GM19324 (cell line): ENCODE measurements at regions not wholly inside any gene's neighbourhood (a gene's known extent, or its start where the extent isn't known, plus 50 kb on each side); places are given as distances from the start of the nearest gene placed in this dataset.

Experiments used
- ATAC-seq: cut with Tn5 transposase; IDR thresholded peaks from one replicate; pipeline ENCODE4 v1.9.1; 2021; ENCODE audit warnings: mild to moderate bottlenecking, moderate library complexity; ENCODE audit not compliant: unreplicated experiment, low FRiP score

GRCh38 chr18:39918847-39919246 is 2036.2 kb upstream of the PIK3C3 start:
- ATAC-seq = no peak

- no peak for ATAC-seq
These were observed 2041.2 kb upstream of the PIK3C3 start for GRCh38 chr18:39913672-39914366.

- ATAC-seq = no peak
These were observed 2043.3 kb upstream of the PIK3C3 start for GRCh38 chr18:39911716-39912115.

GRCh38 chr18:39909706-39910105 is 2045.3 kb upstream of the PIK3C3 start:
- no peak for ATAC-seq

GRCh38 chr18:39886136-39886535 is 2068.9 kb upstream of the PIK3C3 start:
- no peak for ATAC-seq

- ATAC-seq = no peak
These were observed 2082.4 kb upstream of the PIK3C3 start for GRCh38 chr18:39872651-39873050.

DNA sequence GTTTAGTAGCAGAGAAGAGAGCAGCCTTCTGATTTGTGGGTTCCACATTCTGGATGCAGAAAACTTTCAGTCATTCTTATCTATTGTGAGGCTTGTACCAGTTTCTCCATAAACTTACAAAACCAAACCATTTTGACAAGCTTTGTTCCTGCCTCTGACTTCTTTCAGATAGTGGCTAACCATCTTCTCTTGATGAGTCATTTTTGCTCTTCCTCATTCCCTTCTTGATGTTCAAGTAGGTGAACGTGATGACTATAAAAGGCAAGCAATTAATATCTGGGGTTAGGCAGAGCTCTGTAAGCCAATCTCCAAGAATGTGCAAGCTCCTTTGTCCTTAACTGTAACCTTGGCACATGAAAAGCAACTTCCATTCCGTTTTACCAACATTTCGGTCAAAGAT is 2083.1 kb upstream of the PIK3C3 start:
- ATAC-seq = no peak

GRCh38 chr18:39870591-39870990 is 2084.4 kb upstream of the PIK3C3 start:
- no peak for ATAC-seq

DNA sequence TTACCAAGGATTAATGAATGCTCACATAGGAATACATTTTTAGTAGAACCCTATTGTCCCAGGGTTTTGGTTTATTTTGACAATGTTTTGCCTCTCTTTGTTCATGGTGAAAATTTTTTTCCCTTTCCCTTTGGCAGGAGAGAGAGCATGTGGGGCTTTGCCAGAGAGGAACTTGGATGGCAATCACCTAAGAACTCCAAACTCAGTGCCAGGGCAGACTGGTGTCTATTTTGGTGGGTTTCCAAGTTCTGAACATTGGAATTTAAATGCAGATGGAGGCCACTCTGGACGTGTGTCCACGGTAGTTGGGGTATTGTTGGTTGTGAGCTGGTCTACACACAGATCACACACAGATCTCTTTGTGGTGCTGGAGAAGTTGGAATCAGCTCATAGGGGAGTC is 2091.1 kb upstream of the PIK3C3 start:
- ATAC-seq = no peak

GRCh38 chr18:39862341-39862740 is 2092.7 kb upstream of the PIK3C3 start:
- no peak for ATAC-seq

DNA sequence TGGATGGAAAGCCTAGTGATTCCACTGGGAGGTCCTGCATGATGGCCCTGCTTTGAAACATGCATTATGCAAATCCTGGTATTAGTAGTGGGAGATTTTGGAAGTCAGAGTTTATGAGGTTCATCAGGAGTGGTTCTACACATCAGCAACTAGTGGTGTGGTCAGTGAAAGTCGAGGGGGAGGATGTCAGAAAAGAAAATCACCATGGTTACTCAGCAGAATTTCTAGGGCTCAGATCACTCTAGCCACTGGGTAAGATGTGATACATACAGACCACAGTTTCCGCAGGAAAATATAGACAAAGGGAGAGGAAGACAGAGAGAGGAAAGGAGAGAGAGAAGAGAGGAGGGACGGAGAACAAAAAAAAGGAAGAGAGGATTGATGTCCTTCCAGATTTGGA is 2100.7 kb upstream of the PIK3C3 start:
- ATAC-seq = no peak

- ATAC-seq = no peak
These were observed 2108.8 kb upstream of the PIK3C3 start for GRCh38 chr18:39846265-39846664.

DNA sequence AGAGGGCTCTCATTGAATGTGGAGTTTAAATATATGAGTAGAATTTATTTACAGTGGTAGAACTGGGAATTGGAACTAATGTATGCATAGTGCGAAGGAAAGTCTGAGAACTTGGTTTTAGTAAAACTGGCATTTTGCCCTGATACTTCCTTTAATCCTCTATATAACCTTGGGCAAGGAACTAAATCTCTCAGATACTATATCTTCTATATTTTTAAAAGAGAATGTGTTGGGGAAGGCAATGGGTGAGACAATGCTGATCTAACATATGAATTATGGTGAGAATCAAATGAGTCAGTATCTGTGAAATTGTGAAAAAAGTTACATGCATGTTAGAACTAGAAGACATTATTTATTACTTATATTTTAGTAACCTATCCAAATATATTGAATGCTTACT is 2109.4 kb upstream of the PIK3C3 start:
- ATAC-seq = no peak

- no peak for ATAC-seq
These were observed 2109.9 kb upstream of the PIK3C3 start for GRCh38 chr18:39845106-39845505.

DNA sequence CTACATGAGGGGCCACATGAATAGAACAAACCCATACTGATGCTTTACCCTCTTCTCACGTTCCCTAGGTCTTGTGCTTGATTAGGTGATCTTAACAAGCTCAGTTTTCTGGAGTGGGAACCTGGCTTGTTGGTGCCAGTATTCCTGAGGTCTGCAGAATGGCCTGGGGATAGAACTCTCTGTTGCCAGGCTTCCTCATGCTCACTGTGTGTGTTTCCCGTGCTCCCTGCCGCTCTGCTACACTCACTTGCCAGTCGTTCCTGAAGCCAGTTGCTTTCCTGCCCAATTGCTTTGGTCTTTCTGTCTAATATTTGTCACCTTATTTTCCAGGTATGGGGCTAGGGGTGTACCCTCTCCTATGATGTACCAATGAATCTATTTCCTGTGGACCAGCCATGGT is 2111.5 kb upstream of the PIK3C3 start:
- ATAC-seq = no peak

- ATAC-seq = no peak
These were observed 2112.6 kb upstream of the PIK3C3 start for GRCh38 chr18:39842366-39842914.

DNA sequence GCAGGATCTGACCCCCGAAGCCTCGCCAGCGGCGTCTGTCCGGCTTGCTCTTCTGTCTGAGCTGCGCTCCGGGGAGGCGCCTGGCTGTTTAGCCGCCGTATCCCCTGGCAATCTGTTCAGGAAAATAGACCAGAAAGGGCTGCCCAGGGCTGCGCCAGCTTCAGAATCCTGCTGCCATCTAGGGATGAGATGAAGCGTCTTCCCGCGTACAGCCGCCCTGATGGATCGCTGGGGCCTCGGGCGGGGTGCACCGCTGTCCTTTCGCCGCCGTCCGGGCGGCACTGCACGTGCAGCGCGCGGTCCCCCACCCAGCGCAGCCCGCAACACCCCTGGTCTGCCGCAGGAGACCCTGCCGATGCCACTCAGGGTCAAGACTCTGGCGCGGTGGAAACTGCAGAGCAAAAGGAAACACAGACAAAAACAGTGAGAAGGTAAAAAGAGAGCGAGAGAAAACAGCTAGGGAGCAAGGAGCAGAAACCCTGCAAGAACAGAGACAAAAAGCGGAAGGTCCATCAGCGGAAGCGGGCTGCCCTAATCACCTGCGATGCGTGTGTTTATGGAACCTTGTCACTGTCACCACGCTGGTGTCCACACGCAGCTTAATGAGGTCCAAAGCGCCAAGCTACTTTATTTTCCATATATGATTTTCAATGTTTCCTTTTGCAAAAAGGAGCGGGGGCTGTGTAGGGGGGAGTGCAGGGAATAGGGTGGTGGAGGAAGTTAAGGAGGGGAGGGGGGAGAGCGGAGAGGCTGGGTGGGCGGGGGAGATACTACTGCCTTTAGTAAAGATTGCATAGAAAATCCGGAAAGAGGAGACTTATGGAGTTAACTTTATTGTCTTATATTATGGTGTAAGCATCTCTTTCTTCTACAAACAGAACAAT is 2113.3 kb upstream of the PIK3C3 start:
- ATAC-seq = no peak

GRCh38 chr18:39840856-39841481 is 2114.1 kb upstream of the PIK3C3 start:
- ATAC-seq = no peak

GRCh38 chr18:39840406-39840805 is 2114.6 kb upstream of the PIK3C3 start:
- no peak for ATAC-seq

GRCh38 chr18:39839782-39840181 is 2115.3 kb upstream of the PIK3C3 start:
- no peak for ATAC-seq

DNA sequence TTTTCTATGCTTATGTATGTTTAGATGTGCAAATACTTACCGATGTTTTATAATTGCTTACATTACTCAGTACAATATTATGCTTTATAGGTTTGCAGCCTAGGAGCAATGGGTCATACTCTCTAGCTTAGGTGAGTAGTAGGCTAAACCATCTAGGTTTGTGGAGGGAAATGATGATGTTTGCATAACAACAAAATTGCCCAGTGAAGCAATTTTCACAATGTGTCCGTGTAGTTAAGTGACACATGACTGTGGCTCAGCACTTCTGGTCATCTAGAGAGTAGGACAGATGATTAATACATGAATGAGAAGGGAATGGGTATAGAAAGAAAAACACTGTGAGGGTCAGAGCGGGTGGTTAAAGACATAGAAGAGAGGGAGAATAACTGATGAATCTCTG is 2116.2 kb upstream of the PIK3C3 start:
- ATAC-seq = no peak
